H1 (cell line): ENCODE measurements at regions not wholly inside any gene's neighbourhood (a gene's known extent, or its start where the extent isn't known, plus 50 kb on each side); places are given as distances from the start of the nearest gene placed in this dataset.

Experiments
- EP300 ChIP-seq, 2 experiments: IDR thresholded peaks; 1 replicate in 1 of 2; 2 replicates in 1 of 2; pipeline ENCODE4 v1.6.1; 2011 to 2012; ENCODE audit warnings: low read depth in 2 of 2, low read length in 2 of 2, mild to moderate bottlenecking in 2 of 2, borderline replicate concordance in 1 of 2, inconsistent platforms in 1 of 2, moderate library complexity in 1 of 2
- POU5F1 ChIP-seq: IDR thresholded peaks from 2 replicates; pipeline ENCODE4 v1.6.1; 2011; ENCODE audit warnings: low read depth, mild to moderate bottlenecking, low read length, moderate library complexity
- TF ChIP-seq, protein P1 (sequence below): IDR thresholded peaks from 2 replicates; pipeline ENCODE4 v1.6.1; 2012; ENCODE audit warnings: low read length, inconsistent platforms

DNA sequence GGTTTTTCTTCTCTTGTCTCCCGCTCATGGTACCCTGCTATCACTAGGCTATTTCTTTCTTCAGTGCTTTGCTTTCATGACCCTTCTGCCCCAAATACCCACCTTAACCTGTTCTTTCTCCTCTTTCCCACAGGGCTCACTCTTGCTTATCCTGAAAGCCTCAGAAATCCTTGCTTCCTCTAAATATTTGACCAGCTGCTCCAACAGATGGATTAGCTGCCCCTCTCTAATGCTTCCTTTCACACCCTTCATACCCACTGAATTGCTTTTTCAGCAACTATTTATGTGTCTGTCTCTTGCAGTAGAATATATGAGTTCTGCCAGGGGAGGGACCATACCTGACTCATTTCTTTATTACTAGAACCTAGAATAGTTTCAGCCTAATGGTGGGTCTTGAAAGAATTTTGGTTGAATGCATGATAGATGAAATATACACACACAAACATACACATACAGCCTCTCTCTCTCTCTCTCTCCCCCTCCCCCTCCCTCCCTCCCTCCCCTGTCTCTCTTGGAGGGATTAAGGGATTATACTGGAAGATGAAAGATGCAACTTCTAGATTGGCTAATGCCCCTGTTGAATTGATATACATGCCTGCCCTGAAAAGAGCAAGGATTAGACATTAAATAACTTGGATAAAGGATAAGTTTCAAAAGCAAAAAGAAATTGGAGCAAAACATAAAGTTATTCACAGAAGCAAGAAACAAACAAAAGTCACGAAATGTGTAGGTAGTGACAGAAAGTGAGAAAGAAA lies 95.0 kb upstream of the GADL1 start (continued):
- TF ChIP-seq POU5F1 = no peak
- TF ChIP-seq, protein P1, sequence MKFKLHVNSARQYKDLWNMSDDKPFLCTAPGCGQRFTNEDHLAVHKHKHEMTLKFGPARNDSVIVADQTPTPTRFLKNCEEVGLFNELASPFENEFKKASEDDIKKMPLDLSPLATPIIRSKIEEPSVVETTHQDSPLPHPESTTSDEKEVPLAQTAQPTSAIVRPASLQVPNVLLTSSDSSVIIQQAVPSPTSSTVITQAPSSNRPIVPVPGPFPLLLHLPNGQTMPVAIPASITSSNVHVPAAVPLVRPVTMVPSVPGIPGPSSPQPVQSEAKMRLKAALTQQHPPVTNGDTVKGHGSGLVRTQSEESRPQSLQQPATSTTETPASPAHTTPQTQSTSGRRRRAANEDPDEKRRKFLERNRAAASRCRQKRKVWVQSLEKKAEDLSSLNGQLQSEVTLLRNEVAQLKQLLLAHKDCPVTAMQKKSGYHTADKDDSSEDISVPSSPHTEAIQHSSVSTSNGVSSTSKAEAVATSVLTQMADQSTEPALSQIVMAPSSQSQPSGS = no peak
- no peak for TF ChIP-seq EP300 (IDR thresholded peaks at IDR 0.05; ENCODE audit: borderline replicate concordance in 1 of 2, low read depth in 2 of 2, low read length in 2 of 2)
